Effector memory CD8-positive, alpha-beta T cell (primary cell): ENCODE measurements at regions not wholly inside any gene's neighbourhood (a gene's known extent, or its start where the extent isn't known, plus 50 kb on each side); places are given as distances from the start of the nearest gene placed in this dataset.

Experiments
- ATAC-seq: fragments of 150-1000 bp; cut with Tn5 transposase; replicated peaks from 2 replicates; pipeline ENCODE4 v1.10.0; 2021; ENCODE audit warnings: mild to moderate bottlenecking, moderate library complexity
- DNase-seq, 3 experiments: peaks; one replicate each; pipeline ENCODE4 v3.0.0; 2021
- H3K27ac Mint-ChIP-seq, 2 donors: one replicate each; pipeline ENCODE4 v1.8.0; 2022; ENCODE audit warnings: mild to moderate bottlenecking in 2 of 2, mixed read lengths in 2 of 2, moderate library complexity in 2 of 2
- H3K27me3 Mint-ChIP-seq, 2 donors: one replicate each; pipeline ENCODE4 v1.8.0; 2022; ENCODE audit warnings: mixed read lengths in 2 of 2
- H3K36me3 Mint-ChIP-seq: one replicate; pipeline ENCODE4 v1.8.0; 2022; ENCODE audit warnings: mild to moderate bottlenecking, moderate library complexity, mixed read lengths; ENCODE audit not compliant: insufficient read depth
- H3K4me1 Mint-ChIP-seq, 2 donors: one replicate each; pipeline ENCODE4 v1.8.0; 2022; ENCODE audit warnings: low read depth in 2 of 2, mixed read lengths in 2 of 2
- H3K4me3 Mint-ChIP-seq, 2 donors: one replicate each; pipeline ENCODE4 v1.8.0; 2022; ENCODE audit warnings: mild to moderate bottlenecking in 2 of 2, mixed read lengths in 2 of 2, moderate library complexity in 2 of 2
- H3K9me3 Mint-ChIP-seq, 2 donors: one replicate each; pipeline ENCODE4 v1.8.0; 2022; ENCODE audit warnings: mixed read lengths in 2 of 2

DNA sequence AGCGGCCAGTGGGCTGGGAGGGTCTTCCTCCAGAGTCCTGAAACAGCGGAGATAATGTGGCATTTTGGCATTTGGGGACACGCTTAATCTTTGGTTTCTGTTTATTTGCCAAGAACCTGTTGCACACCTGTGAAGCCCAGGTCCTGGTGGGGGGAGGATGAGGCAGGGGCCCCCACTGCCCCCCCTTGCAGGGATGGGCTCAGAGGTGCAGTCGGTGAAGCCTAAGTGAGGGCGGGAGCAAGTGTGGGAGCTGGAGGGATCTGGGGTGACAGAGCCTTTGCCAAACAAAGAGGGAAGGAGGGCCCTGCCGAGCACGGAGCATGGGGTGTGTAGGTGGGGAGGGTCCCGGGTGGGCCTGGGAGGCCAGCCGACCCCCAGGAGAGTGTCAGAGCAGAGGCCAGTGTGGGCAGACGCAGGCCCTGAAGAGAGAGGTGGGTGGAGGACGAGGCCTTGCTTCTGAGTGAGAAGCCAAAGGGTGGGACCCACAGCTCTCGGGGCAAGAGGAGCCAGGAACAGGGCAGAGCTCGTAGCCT, 62.1 kb upstream of the ADGRA1 start:
- no peak for ATAC-seq
- Mint-ChIP-seq H3K9me3 (no peaks in the 10 kb centered on the region), H3K36me3 (no peaks in the 10 kb centered on the region), H3K4me3 (no peak overlapping the region), H3K27ac (no peak overlapping the region), H3K4me1 (peaks cover 0 to 2% of the 10 kb centered on the region in 2 donors), H3K27me3 (peaks cover 16 to 39% of the 10 kb centered on the region in 2 donors)
- no peak for DNase-seq

- no peaks in the 10 kb centered on the region for H3K9me3 Mint-ChIP-seq
These were observed 62.8 kb upstream of the ADGRA1 start for GRCh38 chr10:133024704-133025557.

DNA sequence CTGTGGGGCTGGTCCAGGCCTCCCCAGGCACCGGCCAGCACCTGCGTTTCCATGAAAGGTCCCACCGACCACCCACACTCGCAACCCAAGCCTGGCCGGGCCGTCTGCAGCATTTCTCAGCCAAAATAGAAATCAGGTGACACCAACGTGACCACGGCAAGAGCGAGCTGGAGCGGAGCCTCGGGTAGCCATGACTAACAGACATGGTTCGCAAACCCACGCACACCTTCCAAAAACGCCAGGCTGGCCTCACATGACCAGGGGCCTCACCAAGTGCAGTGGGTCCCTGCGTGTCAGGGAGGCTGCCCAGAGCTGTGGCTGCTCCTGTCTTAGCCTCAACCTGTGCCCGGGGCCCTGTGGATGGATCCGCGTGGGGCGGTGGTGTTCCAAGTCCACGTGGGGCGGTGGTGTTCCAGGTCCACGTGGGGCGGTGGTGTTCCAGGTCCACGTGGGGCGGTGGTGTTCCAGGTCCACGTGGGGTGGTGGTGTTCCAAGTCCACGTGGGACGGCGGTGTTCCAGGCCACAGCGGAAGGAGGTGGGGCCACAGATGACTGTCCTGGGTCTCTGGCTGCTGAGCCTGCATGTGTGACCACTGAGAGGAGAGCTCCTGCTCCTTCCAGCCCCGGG, 64.4 kb upstream of the ADGRA1 start:
- Mint-ChIP-seq H3K27ac (no peak overlapping the region), H3K27me3 (peaks cover 16 to 36% of the 10 kb centered on the region in 2 donors), H3K36me3 (peaks cover 3% of the 10 kb centered on the region), H3K4me1 (peaks cover 0 to 2% of the 10 kb centered on the region in 2 donors), H3K4me3 (no peak overlapping the region), H3K9me3 (no peaks in the 10 kb centered on the region)
- no peak for ATAC-seq
- DNase-seq, result no peak

More at GRCh38 chr10:133024704-133025557, 62.8 kb upstream of the ADGRA1 start:
- peaks cover 16 to 39% of the 10 kb centered on the region in 2 donors for H3K27me3 Mint-ChIP-seq
- DNase-seq, result no peak
- H3K4me1 Mint-ChIP-seq, result peaks cover 0 to 2% of the 10 kb centered on the region in 2 donors
- no peaks in the 10 kb centered on the region for H3K36me3 Mint-ChIP-seq
- no peak overlapping the region for H3K4me3 Mint-ChIP-seq
- ATAC-seq, result no peak
- H3K27ac Mint-ChIP-seq, result no peak overlapping the region

DNA sequence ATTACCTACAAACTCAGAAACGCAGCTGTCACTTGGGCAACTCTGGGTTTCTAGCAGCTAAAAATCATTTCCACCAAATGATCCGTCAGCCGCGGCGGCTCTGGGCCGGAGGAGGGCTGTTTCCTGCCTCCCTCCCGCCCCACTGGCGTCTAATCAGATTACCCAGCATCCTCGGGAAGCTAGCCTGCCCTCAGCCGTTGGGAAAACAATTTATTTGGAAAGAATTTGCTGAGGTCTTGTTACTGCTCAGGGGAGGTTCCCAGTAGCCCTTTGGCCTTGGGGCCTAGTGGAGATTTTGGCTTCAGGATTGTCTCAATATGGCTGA, 65.0 kb upstream of the ADGRA1 start:
- no peak for DNase-seq
- Mint-ChIP-seq H3K36me3 (peaks cover 3% of the 10 kb centered on the region), H3K4me3 (no peak overlapping the region), H3K9me3 (no peaks in the 10 kb centered on the region), H3K27ac (no peak overlapping the region), H3K27me3 (peaks cover 11 to 31% of the 10 kb centered on the region in 2 donors), H3K4me1 (peaks cover 0 to 2% of the 10 kb centered on the region in 2 donors)
- ATAC-seq, result no peak

DNA sequence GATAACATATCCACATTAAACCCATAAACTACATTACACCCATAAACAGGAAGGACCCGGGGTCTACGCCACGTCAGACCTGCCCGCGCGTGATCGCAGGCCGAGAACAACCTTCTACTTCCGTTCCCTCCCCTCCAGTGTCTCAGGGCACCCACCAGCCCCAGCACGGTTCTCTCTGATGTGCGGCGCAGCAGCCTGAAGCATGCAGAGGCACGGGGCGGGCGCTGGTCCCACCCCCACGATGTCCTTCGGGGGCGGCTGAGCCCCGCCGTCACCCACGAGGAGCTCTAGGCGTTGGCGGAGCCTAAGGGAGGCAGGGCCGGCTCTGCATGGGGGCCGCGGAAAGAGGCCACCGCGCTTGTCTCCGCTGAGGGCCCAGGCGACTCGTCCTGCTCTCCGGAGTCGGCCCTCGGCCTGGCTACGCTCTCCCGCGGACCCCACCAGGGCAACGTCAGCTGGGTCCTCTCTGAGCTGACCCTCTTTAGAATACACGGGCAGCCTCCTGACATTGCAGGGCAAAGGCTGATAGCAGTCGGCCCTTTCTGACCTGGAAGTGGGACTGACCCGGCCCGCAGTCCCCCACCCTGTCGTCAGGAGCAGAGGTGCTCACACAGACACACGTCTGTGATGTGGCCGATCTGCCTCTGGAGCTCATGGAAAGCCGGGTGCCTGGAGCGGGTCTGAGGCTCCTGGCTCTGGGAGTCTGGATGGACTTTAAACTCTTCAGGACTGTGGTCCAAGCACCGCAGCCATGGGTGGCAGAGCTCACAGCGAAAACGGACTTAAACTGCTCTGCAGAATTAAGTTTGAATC, 65.6 kb upstream of the ADGRA1 start:
- no peak for DNase-seq
- ATAC-seq, result no peak
- Mint-ChIP-seq H3K36me3 (peaks cover 3% of the 10 kb centered on the region), H3K27ac (no peak overlapping the region), H3K4me1 (peaks cover 0 to 2% of the 10 kb centered on the region in 2 donors), H3K9me3 (no peaks in the 10 kb centered on the region), H3K4me3 (no peak overlapping the region), H3K27me3 (peaks cover 11 to 26% of the 10 kb centered on the region in 2 donors)

DNA sequence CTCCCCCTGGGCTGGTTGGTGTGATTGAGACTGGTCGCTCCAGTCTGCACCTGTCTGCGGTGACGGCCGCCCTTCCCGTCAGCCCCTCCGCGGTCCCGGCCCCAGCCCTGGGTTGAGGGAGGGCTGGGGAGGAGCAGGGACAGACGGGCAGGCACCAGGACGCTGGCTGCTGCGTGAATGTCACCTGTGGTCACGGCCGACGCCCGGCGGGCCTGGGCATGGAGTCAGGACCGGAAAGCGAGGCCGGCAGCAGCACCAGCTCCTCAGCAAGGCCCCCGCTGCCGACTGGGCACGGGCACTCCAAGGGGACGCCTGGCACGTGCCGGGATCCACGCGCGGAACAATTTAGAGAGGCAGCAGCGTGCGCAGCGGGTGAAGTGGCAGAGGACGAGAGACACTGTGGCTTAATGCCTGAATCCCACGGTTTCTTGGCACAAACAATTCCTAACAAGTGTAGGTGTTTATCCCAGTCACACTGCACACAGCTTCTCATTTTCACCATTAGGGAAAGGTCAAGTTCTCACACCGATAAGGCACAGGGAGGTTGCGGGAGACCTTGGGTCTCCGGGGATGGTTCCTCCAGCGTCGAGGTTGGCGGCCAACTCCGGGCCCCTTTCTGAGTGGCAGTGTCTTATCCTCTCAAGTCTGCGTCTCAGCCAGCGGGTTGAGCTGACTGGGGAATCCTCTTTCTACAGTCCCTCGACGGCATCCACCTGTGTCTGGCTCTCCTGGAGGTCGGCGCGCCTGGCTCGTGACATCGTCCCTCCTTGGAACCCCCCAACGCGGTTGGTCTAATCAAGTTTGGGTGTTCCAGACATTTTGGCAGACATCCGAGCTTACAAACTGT, 66.4 kb upstream of the ADGRA1 start:
- ATAC-seq (no peak), DNase-seq (no peak)
- H3K9me3 Mint-ChIP-seq, result no peaks in the 10 kb centered on the region
- no peak overlapping the region for H3K27ac Mint-ChIP-seq
- peaks cover 11 to 23% of the 10 kb centered on the region in 2 donors for H3K27me3 Mint-ChIP-seq
- peaks cover 3% of the 10 kb centered on the region for H3K36me3 Mint-ChIP-seq
- H3K4me1 Mint-ChIP-seq, result peaks cover 0 to 2% of the 10 kb centered on the region in 2 donors
- no peak overlapping the region for H3K4me3 Mint-ChIP-seq

- no peak overlapping the region for H3K4me3 Mint-ChIP-seq
- ATAC-seq (no peak), DNase-seq (no peak)
- peaks cover 2 to 13% of the 10 kb centered on the region in 2 donors for H3K27me3 Mint-ChIP-seq
- H3K36me3 Mint-ChIP-seq, result peaks cover 3% of the 10 kb centered on the region
- H3K9me3 Mint-ChIP-seq, result no peaks in the 10 kb centered on the region
- peaks cover 0 to 2% of the 10 kb centered on the region in 2 donors for H3K4me1 Mint-ChIP-seq
- H3K27ac Mint-ChIP-seq, result no peak overlapping the region
These were observed 67.4 kb upstream of the ADGRA1 start for GRCh38 chr10:133020193-133020817.

DNA sequence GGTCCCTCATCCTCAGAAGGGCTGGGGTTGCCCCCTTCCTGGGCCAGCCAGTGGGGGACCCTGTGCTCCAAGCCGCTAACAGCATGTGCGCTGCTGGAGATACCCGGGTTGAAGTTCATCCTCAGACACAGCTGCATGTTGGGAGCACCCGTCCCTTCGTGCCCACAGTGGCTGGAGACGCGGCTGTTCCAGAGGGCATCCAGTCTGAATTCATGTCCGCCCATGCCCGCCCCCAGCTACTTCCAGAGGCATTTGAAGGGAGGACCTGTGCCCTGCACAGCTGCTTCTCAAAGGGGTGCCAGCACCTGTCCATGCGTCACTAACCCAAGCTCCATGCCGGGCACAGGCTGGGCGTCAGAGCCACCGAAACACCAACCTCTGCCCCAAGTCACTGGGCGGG, 68.1 kb upstream of the ADGRA1 start:
- Mint-ChIP-seq H3K36me3 (peaks cover 3% of the 10 kb centered on the region), H3K9me3 (no peaks in the 10 kb centered on the region), H3K4me1 (peaks cover 0 to 2% of the 10 kb centered on the region in 2 donors), H3K4me3 (no peak overlapping the region), H3K27me3 (peaks cover 0 to 7% of the 10 kb centered on the region in 2 donors), H3K27ac (no peak overlapping the region)
- ATAC-seq, result no peak
- no peak for DNase-seq

DNA sequence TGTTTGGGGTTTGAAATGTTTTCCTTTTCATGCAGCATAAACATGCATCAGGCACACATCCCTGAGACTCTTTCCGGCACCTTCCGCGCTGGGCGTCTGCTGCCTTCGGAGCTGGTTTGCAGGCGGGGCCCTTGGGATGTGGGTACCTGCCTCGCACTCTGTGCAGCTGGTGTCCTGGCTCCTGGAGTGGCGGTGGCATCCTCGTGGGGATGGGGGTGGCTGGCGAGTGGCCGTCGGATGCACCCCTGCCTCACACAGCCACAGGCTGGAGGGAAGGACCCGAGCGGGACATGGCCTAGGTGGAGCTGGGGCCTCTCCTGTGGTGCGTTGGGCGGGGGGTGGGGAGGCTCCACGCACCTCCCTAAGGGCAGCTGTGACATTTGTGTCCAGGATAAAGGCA, 68.5 kb upstream of the ADGRA1 start:
- Mint-ChIP-seq H3K27ac (no peak overlapping the region), H3K27me3 (peaks cover 0 to 2% of the 10 kb centered on the region in 2 donors), H3K9me3 (no peaks in the 10 kb centered on the region), H3K4me3 (no peak overlapping the region), H3K4me1 (peaks cover 0 to 2% of the 10 kb centered on the region in 2 donors), H3K36me3 (peaks cover 3% of the 10 kb centered on the region)
- ATAC-seq (no peak), DNase-seq (no peak)

DNA sequence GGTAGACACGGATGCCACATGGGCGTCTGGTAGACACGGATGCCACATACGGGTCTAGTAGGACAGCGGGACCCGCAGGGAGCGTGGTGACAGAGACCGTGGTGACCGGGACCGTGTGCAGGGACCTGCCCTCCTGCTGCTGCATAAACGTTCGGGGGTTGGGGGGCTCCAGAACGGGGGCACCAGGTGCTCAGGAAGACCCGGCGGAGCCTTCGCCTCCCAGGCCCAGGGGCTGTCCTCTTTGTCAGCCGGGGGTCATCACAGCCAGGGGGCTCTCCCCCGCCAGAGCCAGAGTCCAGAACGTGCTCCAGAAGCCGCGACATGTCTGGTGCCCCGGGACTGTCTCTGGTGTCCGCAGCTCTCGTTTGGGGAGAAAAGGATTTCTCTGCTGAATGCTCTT, 69.2 kb upstream of the ADGRA1 start:
- ATAC-seq (no peak), DNase-seq (no peak)
- Mint-ChIP-seq H3K27ac (no peak overlapping the region), H3K9me3 (no peaks in the 10 kb centered on the region), H3K4me3 (no peak overlapping the region), H3K36me3 (peaks cover 3% of the 10 kb centered on the region), H3K4me1 (peaks cover 0 to 2% of the 10 kb centered on the region in 2 donors), H3K27me3 (no peaks in the 10 kb centered on the region)

DNA sequence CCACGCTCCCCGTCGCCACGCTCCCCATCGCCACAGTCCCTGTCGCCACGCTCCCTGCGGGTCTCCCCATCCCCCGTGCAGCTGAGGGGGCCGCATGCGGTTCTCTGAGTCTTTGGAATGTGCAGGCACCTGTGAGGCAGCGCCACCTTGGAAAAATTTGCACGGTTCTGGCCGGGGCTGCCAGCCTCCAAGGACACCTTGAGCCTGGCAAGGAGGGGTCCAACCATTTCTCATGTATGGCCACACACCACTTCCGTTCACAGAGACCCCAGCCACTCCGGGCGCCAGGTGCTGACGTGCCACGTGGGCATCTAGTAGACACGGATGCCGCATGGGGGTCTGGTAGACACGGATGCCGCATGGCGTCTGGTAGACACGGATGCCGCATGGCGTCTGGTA, 70.5 kb upstream of the ADGRA1 start:
- DNase-seq, result no peak
- Mint-ChIP-seq H3K36me3 (peaks cover 3% of the 10 kb centered on the region), H3K4me3 (no peak overlapping the region), H3K27me3 (no peaks in the 10 kb centered on the region), H3K4me1 (no peaks in the 10 kb centered on the region), H3K27ac (no peak overlapping the region), H3K9me3 (no peaks in the 10 kb centered on the region)
- no peak for ATAC-seq

- ATAC-seq (no peak), DNase-seq (no peak)
- no peak overlapping the region for H3K4me3 Mint-ChIP-seq
- no peaks in the 10 kb centered on the region for H3K9me3 Mint-ChIP-seq
- H3K27ac Mint-ChIP-seq, result no peak overlapping the region
- peaks cover 3% of the 10 kb centered on the region for H3K36me3 Mint-ChIP-seq
- H3K4me1 Mint-ChIP-seq, result no peaks in the 10 kb centered on the region
- H3K27me3 Mint-ChIP-seq, result no peaks in the 10 kb centered on the region
These were observed 71.1 kb upstream of the ADGRA1 start for GRCh38 chr10:133016493-133017202.
